ENCODE measurements at regions not wholly inside any gene's neighbourhood (a gene's known extent, or its start where the extent isn't known, plus 50 kb on each side); places are given as distances from the start of the nearest gene placed in this dataset.

DNA sequence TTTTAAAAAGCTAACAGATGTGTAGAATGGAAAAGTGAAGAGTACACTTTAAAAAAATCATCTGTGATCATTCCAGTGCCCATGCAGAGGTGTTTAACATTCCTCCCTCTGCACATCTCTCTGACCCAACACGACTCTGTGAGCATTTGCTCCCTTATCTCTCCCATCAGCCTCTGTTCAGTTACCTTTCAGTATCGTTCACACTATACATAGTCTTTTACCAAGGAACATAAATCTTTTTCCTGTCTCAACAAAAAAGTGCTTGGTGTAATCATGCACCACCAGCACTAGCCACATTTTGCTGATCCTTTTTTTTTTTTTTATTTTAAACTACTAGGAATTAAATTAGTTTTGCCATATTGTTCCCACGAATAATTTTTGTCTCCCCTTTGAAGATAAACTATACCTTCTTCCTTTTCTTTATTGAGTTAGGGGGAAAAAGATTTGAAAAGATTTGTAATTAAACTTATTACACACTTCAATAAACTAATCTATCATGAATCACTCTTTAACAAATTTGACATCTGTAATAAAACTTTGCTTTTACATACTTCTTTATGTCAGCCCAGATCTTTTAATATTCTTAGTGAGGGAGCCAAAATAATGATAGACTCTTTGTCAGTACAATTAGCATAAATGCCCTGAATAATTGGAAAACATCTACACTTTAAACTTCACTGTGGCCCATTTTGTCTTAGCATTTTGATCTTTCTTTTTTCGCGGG is 489.8 kb upstream of the FANCL start (continued):
- TF ChIP-seq, protein P1, sequence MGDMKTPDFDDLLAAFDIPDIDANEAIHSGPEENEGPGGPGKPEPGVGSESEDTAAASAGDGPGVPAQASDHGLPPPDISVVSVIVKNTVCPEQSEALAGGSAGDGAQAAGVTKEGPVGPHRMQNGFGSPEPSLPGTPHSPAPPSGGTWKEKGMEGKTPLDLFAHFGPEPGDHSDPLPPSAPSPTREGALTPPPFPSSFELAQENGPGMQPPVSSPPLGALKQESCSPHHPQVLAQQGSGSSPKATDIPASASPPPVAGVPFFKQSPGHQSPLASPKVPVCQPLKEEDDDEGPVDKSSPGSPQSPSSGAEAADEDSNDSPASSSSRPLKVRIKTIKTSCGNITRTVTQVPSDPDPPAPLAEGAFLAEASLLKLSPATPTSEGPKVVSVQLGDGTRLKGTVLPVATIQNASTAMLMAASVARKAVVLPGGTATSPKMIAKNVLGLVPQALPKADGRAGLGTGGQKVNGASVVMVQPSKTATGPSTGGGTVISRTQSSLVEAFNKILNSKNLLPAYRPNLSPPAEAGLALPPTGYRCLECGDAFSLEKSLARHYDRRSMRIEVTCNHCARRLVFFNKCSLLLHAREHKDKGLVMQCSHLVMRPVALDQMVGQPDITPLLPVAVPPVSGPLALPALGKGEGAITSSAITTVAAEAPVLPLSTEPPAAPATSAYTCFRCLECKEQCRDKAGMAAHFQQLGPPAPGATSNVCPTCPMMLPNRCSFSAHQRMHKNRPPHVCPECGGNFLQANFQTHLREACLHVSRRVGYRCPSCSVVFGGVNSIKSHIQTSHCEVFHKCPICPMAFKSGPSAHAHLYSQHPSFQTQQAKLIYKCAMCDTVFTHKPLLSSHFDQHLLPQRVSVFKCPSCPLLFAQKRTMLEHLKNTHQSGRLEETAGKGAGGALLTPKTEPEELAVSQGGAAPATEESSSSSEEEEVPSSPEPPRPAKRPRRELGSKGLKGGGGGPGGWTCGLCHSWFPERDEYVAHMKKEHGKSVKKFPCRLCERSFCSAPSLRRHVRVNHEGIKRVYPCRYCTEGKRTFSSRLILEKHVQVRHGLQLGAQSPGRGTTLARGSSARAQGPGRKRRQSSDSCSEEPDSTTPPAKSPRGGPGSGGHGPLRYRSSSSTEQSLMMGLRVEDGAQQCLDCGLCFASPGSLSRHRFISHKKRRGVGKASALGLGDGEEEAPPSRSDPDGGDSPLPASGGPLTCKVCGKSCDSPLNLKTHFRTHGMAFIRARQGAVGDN (IDR thresholded peaks at IDR 0.05) = no peak
- TF ChIP-seq POLR2A (IDR thresholded peaks at IDR 0.05; ENCODE audit: low read depth, low read length) (no peak), CBX5 (IDR thresholded peaks at IDR 0.05; ENCODE audit: low read depth) (no peak), SUZ12 (IDR thresholded peaks at IDR 0.05; ENCODE audit: unreplicated experiment) (no peak), EP300 (IDR thresholded peaks at IDR 0.05; ENCODE audit: borderline replicate concordance in 1 of 2, control insufficient read depth in 1 of 2, low read depth in 2 of 2, low read length in 2 of 2) (no peak), PBX3 (IDR thresholded peaks at IDR 0.05; ENCODE audit: insufficient replicate concordance, low read depth, low read length) (no peak), MYC (IDR thresholded peaks at IDR 0.05; ENCODE audit: insufficient read depth, insufficient read length, insufficient replicate concordance, low read length, severe bottlenecking) (no peak), HDGF (IDR thresholded peaks at IDR 0.05) (no peak)

Measured in GM12878 (cell line).